ENCODE measurements at regions not wholly inside any gene's neighbourhood (a gene's known extent, or its start where the extent isn't known, plus 50 kb on each side); places are given as distances from the start of the nearest gene placed in this dataset.
"Not testable (repeated sequence)": the region's sequence is repeated elsewhere in the genome, so short reads cannot be mapped to it uniquely, and the experiment has no call there.

- 73 to 74% methylated on average over 4 of the region's 4 CpGs for WGBS, 2 donors
- no peak overlapping the region for H3K4me3 ChIP-seq
These were observed 130.0 kb downstream of the FHIP1A start for GRCh38 chr4:151538963-151539362.

GRCh38 chr4:151540728-151541388 is 131.9 kb downstream of the FHIP1A start:
- peaks cover 0 to 27% (median 8%) of the 10 kb centered on the region in 4 donors for H3K4me1 ChIP-seq
- WGBS, 2 donors, result 31 to 43% methylated on average over 3 of the region's 3 CpGs
- H3K27me3 ChIP-seq, result no peaks in the 10 kb centered on the region
- DNase-seq (ENCODE audit: low spot score in 2 of 2), result no peak
- TF ChIP-seq EP300 (IDR thresholded peaks at IDR 0.05), result no peak
- no peak for TF ChIP-seq POLR2A (IDR thresholded peaks at IDR 0.05)
- TF ChIP-seq CTCF (IDR thresholded peaks at IDR 0.05), result no peak
- H3K4me3 ChIP-seq, result no peak overlapping the region
- peak overlapping the region in 2 of 4 donors; percentile 2 to 20 for H3K27ac ChIP-seq
- H3K9me3 ChIP-seq, result no peaks in the 10 kb centered on the region
- H3K36me3 ChIP-seq, result no peaks in the 10 kb centered on the region

More at GRCh38 chr4:151538963-151539362, 130.0 kb downstream of the FHIP1A start:
- H3K36me3 ChIP-seq, result no peaks in the 10 kb centered on the region
- H3K4me1 ChIP-seq, result peaks cover 0 to 27% (median 8%) of the 10 kb centered on the region in 4 donors
- H3K27me3 ChIP-seq, result no peaks in the 10 kb centered on the region
- no peak for DNase-seq (ENCODE audit: low spot score in 2 of 2)
- H3K9me3 ChIP-seq, result no peaks in the 10 kb centered on the region
- H3K27ac ChIP-seq, result peak overlapping the region in 1 of 4 donors; percentile 2
- TF ChIP-seq EP300 (IDR thresholded peaks at IDR 0.05) (no peak), CTCF (IDR thresholded peaks at IDR 0.05) (no peak), POLR2A (IDR thresholded peaks at IDR 0.05) (no peak)

GRCh38 chr4:151541389-151542071 is 132.6 kb downstream of the FHIP1A start:
- H3K27ac ChIP-seq, result peak overlapping the region in 2 of 4 donors; percentile 2 to 20
- H3K4me1 ChIP-seq, result peaks cover 0 to 27% (median 8%) of the 10 kb centered on the region in 4 donors
- no peaks in the 10 kb centered on the region for H3K9me3 ChIP-seq
- no peak overlapping the region for H3K4me3 ChIP-seq
- no peaks in the 10 kb centered on the region for H3K36me3 ChIP-seq
- H3K27me3 ChIP-seq, result no peaks in the 10 kb centered on the region
- 36% methylated on average over 6 of the region's 6 CpGs for WGBS, 2 donors
- no peak for TF ChIP-seq EP300 (IDR thresholded peaks at IDR 0.05)
- no peak for TF ChIP-seq POLR2A (IDR thresholded peaks at IDR 0.05)
- no peak for TF ChIP-seq CTCF (IDR thresholded peaks at IDR 0.05)
- DNase-seq (ENCODE audit: low spot score in 2 of 2), result no peak

- Histone ChIP-seq H3K27ac (no peak overlapping the region), H3K4me3 (no peak overlapping the region), H3K27me3 (no peaks in the 10 kb centered on the region), H3K9me3 (peaks cover 0 to 13% (median 0%) of the 10 kb centered on the region in 4 donors), H3K36me3 (no peaks in the 10 kb centered on the region), H3K4me1 (no peaks in the 10 kb centered on the region)
- TF ChIP-seq EP300 (IDR thresholded peaks at IDR 0.05) (no peak), CTCF (IDR thresholded peaks at IDR 0.05) (no peak), POLR2A (IDR thresholded peaks at IDR 0.05) (no peak)
- DNase-seq (ENCODE audit: low spot score in 2 of 2), result no peak
- WGBS, 2 donors, result 86 to 94% methylated on average over 8 of the region's 8 CpGs
These were observed 139.7 kb downstream of the FHIP1A start for GRCh38 chr4:151548708-151549107.

GRCh38 chr4:151549378-151549777 is 140.4 kb downstream of the FHIP1A start:
- not testable (repeated sequence) for H3K27me3 ChIP-seq; DNase-seq (ENCODE audit: low spot score in 2 of 2); H3K4me3 ChIP-seq; H3K36me3 ChIP-seq; H3K4me1 ChIP-seq; H3K27ac ChIP-seq
- WGBS, 2 donors, result 93 to 98% methylated on average over 2 of the region's 2 CpGs
- peaks cover 0 to 13% (median 0%) of the 10 kb centered on the region in 4 donors for H3K9me3 ChIP-seq
